Heart left ventricle (tissue), 16 donors: ENCODE measurements at regions not wholly inside any gene's neighbourhood (a gene's known extent, or its start where the extent isn't known, plus 50 kb on each side); places are given as distances from the start of the nearest gene placed in this dataset.

Source experiments
- ATAC-seq, 4 donors: fragments of 200-7000 bp; cut with Tn5 transposase; one replicate each; pipeline ENCODE4 v1.9.1; 2020 to 2022; ENCODE audit warnings: moderate library complexity in 4 of 4, mild to moderate bottlenecking in 3 of 4, moderate number of reproducible peaks in 1 of 4
- DNase-seq, 5 donors: peaks; one replicate each; pipeline ENCODE4 v3.0.0-alpha.2; 2020
- H3K27ac ChIP-seq, 12 donors: fragments of 200-600 bp; sonication (generic) in 4 of 12; one replicate each; pipeline versions ENCODE4 v1.5.0 to v1.8.0; 2016 to 2022; ENCODE audit warnings: mild to moderate bottlenecking in 2 of 12
- H3K27me3 ChIP-seq, 9 donors: fragments of 200-600 bp; sonication (generic) in 2 of 9; one replicate each; pipeline versions ENCODE4 v1.5.1 to v1.8.0; 2016 to 2022; ENCODE audit warnings: mild to moderate bottlenecking in 3 of 9
- H3K36me3 ChIP-seq, 9 donors: fragments of 200-600 bp; sonication (generic) in 2 of 9; one replicate each; pipeline versions ENCODE4 v1.5.0 to v1.8.0; 2018 to 2022; ENCODE audit warnings: mild to moderate bottlenecking in 2 of 9
- H3K4me1 ChIP-seq, 12 donors: fragments of 200-600 bp; sonication (generic) in 4 of 12; one replicate each; pipeline versions ENCODE4 v1.5.0 to v1.8.0; 2016 to 2022; ENCODE audit warnings: mild to moderate bottlenecking in 3 of 12
- H3K4me3 ChIP-seq, 12 donors: fragments of 200-600 bp; sonication (generic) in 4 of 12; one replicate each; pipeline versions ENCODE4 v1.5.0 to v1.8.0; 2017 to 2022; ENCODE audit warnings: mild to moderate bottlenecking in 9 of 12, moderate library complexity in 4 of 12
- H3K9me3 ChIP-seq, 12 donors: fragments of 200-600 bp; sonication (generic) in 4 of 12; one replicate each; pipeline versions ENCODE4 v1.5.0 to v1.8.0; 2016 to 2022; ENCODE audit warnings: mild to moderate bottlenecking in 1 of 12
- POLR2A ChIP-seq, 2 donors: fragments of 450-650 bp; IDR thresholded peaks; one replicate each; pipeline ENCODE4 v1.6.1; 2017; ENCODE audit warnings: antibody characterized with exemption in 2 of 2, mild to moderate bottlenecking in 2 of 2, moderate library complexity in 2 of 2
- WGBS, 4 donors: extraction: QIAGEN DNeasy Blood & Tissue Kit in 2 of 4; methylation state at CpG; one replicate each; pipeline versions ENCODE4 v1.1.5 to v1.1.7; 2013 to 2018; 5-methylcytosine and 5-hydroxymethylcytosine counted together
- intact Hi-C, 10 donors: fragments of 100-400 bp; cut with DNase I; formaldehyde crosslinking; loops; one replicate each; pipeline versions ENCODE4 v1.11.1 to v1.14.2; 2022
- TF ChIP-seq, protein P1 (sequence below), 12 donors: fragments of 200-600 bp; sonication (generic) in 4 of 12; IDR thresholded peaks; one replicate each; pipeline versions ENCODE4 v1.5.0 to v1.8.0; 2018 to 2022; ENCODE audit warnings: antibody characterized with exemption in 12 of 12, mild to moderate bottlenecking in 5 of 12
- donor health status: ischemic (EF 13 %, LVEDD 7.1; RV severe dilation, severe dysfunction).
- donor health status: healthy with polysubstance abuse.
- donor health status: DM: no; HTN: yes; CAD: no.
- donor health status: DM: no; HTN: no; CAD: no.
- donor health status: ischemic (EF 25% LVEDD 6.9; RV normal size, moderate dysfunction).
- donor health status: ischemic (EF 25% LVEDD 5.7; RV mildly dilated, moderate dysfunction).
- donor health status: healthy.
- donor health status: DM: yes; HTN: yes; CAD: no.
- donor health status: ischemic (EF 35%, LVEDD 5.7; RV mildly dilated, moderate dysfunction).
- donor health status: nonischemic (EF 11% LVEDD 7.7; RV severe dilation, severe dysfunction).
- donor health status: DM: yes; HTN: yes; CAD: no.
- donor health status: PGD.
- donor health status: ischemic (EF 29% LVEDD 5.4; RV normal size, mild dysfunction).
- donor health status: nonischemic (EF 23%, LVEDD 6.1; RV moderate dilation, normal function).

DNA sequence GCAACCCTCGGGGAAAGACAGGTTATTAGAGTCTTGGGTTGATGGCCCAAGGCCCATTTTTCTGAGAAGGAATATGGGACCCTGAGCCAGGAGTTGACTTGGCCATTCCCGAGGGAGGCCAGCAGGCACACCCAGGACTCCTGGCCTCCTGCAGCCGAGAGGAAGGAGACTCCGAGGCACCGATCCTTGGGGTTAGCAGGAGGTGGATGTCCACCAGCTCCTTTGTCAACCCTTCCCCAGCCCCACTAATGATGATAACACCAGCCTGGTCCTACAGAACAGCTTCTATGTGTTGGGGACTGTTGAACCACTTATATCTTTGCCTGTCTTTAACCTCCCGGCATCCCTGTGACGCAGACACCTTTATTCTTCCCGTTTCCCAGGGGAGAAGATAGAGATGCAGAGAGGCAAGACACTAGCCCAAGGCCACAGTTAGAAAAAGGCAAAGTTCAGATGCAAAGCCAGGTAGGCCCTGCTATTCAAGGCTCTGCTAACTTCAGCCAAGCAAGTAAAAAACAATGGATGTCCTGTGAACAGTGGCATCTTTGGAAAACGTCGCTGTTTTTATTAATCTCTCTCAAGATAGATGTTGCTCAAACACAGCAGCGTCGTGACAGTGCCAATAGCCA, 767.3 kb upstream of the TBX3 start:
- peak overlapping the region in 10 of 12 donors; percentile 21 to 54 (median 38) for H3K4me3 ChIP-seq
- H3K27me3 ChIP-seq, result peaks cover 0 to 13% (median 0%) of the 10 kb centered on the region in 9 donors
- TF ChIP-seq, protein P1, sequence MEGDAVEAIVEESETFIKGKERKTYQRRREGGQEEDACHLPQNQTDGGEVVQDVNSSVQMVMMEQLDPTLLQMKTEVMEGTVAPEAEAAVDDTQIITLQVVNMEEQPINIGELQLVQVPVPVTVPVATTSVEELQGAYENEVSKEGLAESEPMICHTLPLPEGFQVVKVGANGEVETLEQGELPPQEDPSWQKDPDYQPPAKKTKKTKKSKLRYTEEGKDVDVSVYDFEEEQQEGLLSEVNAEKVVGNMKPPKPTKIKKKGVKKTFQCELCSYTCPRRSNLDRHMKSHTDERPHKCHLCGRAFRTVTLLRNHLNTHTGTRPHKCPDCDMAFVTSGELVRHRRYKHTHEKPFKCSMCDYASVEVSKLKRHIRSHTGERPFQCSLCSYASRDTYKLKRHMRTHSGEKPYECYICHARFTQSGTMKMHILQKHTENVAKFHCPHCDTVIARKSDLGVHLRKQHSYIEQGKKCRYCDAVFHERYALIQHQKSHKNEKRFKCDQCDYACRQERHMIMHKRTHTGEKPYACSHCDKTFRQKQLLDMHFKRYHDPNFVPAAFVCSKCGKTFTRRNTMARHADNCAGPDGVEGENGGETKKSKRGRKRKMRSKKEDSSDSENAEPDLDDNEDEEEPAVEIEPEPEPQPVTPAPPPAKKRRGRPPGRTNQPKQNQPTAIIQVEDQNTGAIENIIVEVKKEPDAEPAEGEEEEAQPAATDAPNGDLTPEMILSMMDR (IDR thresholded peaks at IDR 0.05), result no peak
- TF ChIP-seq POLR2A (IDR thresholded peaks at IDR 0.05), result no peak
- intact Hi-C loops, result loop anchor here in 5 of 10 donors (1.0 to 10.0 kb wide), 7 partner anchors 12 to 769 kb away; partner anchors contain the start of gene TBX3 (in 1 of the 5)
- ATAC-seq (peak in 3 of 4 donors; percentile 18 to 60 (median 44)), DNase-seq (peak in 4 of 5 donors; percentile 25 to 68 (median 42))
- H3K36me3 ChIP-seq, result no peaks in the 10 kb centered on the region
- peaks cover 0 to 30% (median 8%) of the 10 kb centered on the region in 12 donors for H3K4me1 ChIP-seq
- WGBS, 4 donors, result 39 to 48% (median 42%) methylated on average over 12 of the region's 12 CpGs
- H3K9me3 ChIP-seq, result no peaks in the 10 kb centered on the region
- H3K27ac ChIP-seq, result peak overlapping the region in 9 of 12 donors; percentile 16 to 85 (median 66)

DNA sequence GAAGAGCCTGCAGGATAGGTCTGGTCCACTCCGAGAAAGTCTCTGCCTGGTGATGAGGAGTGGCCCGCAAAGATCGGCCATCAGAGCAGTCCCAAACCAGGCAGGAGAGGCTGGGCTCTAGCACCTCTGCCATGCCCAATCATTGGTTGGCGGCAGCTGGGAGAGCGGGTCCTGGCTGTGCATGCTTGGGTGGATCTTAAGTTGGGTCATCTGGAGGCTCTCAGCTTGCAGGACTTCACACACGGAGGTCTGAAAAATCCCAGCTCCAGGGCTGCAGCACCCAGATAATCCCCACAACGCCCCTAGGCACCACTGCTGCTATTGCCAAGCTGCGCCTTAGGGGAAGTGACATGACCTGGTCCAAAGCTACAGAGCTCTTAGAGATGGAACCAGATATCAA, 766.7 kb upstream of the TBX3 start:
- H3K36me3 ChIP-seq, result no peaks in the 10 kb centered on the region
- peaks cover 0 to 30% (median 8%) of the 10 kb centered on the region in 12 donors for H3K4me1 ChIP-seq
- 85 to 95% (median 89%) methylated on average over 5 to 8 of the region's 8 CpGs for WGBS, 4 donors
- no peak for DNase-seq
- TF ChIP-seq POLR2A (IDR thresholded peaks at IDR 0.05), result no peak
- TF ChIP-seq, protein P1 (IDR thresholded peaks at IDR 0.05), result no peak
- ATAC-seq, result no peak
- intact Hi-C loops, result loop anchor here in 5 of 10 donors (1.0 to 10.0 kb wide), 7 partner anchors 11 to 768 kb away; partner anchors contain the start of gene TBX3 (in 1 of the 5)
- H3K27me3 ChIP-seq, result peaks cover 0 to 13% (median 0%) of the 10 kb centered on the region in 9 donors
- peak overlapping the region in 5 of 12 donors; percentile 58 to 85 (median 76) for H3K27ac ChIP-seq
- no peak overlapping the region for H3K4me3 ChIP-seq
- H3K9me3 ChIP-seq, result no peaks in the 10 kb centered on the region

DNA sequence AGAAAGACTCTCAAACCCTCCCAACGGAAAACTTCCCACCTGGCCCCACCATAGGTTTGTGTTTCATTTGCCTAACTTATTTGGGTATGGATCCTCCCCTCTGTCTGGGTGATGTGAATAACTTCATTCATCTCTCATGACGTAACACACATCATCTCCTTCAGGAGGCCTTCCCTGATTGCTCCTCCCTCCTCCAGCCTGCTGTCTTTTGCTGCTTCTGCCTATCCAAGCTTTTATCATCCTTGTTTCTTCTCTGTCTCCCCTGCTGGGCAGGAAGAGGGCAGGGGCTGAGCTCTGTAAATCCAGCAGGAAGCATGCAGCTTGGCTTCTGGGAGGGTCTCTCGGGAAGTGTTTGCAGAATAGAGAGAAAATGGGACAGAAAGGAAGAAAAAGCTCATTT, 766.0 kb upstream of the TBX3 start:
- H3K27ac ChIP-seq, result no peak overlapping the region
- peaks cover 0 to 30% (median 8%) of the 10 kb centered on the region in 12 donors for H3K4me1 ChIP-seq
- H3K36me3 ChIP-seq, result no peaks in the 10 kb centered on the region
- DNase-seq (no peak), ATAC-seq (no peak)
- peaks cover 0 to 13% (median 0%) of the 10 kb centered on the region in 9 donors for H3K27me3 ChIP-seq
- TF ChIP-seq POLR2A (IDR thresholded peaks at IDR 0.05), result no peak
- TF ChIP-seq, protein P1 (IDR thresholded peaks at IDR 0.05), result no peak
- intact Hi-C loops, result loop anchor here in 5 of 10 donors (5.0 to 10.0 kb wide), 6 partner anchors 52 to 768 kb away; partner anchors contain the start of gene TBX3 (in 1 of the 5)
- no peak overlapping the region for H3K4me3 ChIP-seq
- 92 to 96% (median 94%) methylated on average over 3 of the region's 3 CpGs for WGBS, 4 donors
- no peaks in the 10 kb centered on the region for H3K9me3 ChIP-seq

DNA sequence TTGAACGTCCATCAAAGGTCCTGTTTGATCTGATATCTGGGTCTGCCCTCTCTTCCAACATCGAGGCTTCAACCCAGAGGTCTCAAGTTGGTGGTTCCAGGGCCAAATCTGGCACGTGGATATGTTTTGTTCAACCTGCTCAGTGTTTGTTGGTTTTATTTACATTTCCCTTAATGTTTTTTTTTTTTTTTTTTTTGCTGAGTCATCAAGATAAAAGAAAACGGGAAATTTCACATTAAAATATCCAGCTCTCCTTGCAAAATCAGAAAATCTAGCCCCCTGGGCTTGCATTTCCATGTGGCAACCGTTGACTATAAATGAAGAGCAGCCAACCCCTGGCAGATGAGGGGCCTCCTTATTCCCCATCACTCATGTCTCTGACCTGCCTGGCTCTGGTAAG, 765.6 kb upstream of the TBX3 start:
- H3K27me3 ChIP-seq, result peaks cover 0 to 13% (median 0%) of the 10 kb centered on the region in 9 donors
- DNase-seq (no peak), ATAC-seq (no peak)
- no peak for TF ChIP-seq POLR2A (IDR thresholded peaks at IDR 0.05)
- H3K36me3 ChIP-seq, result no peaks in the 10 kb centered on the region
- intact Hi-C loops, result no loop called here
- peaks cover 0 to 30% (median 8%) of the 10 kb centered on the region in 12 donors for H3K4me1 ChIP-seq
- H3K9me3 ChIP-seq, result no peaks in the 10 kb centered on the region
- H3K4me3 ChIP-seq, result no peak overlapping the region
- WGBS, 4 donors, result 92 to 96% (median 95%) methylated on average over 5 of the region's 5 CpGs
- no peak overlapping the region for H3K27ac ChIP-seq
